Embryonic facial prominence (tissue), 1 donor: ENCODE measurements at regions not wholly inside any gene's neighbourhood (a gene's known extent, or its start where the extent isn't known, plus 50 kb on each side); places are given as distances from the start of the nearest gene placed in this dataset.

Experiments
- DNase-seq: peaks from one replicate; pipeline ENCODE4 v3.0.0-alpha.2; 2016; ENCODE audit errors: extremely low spot score

DNA sequence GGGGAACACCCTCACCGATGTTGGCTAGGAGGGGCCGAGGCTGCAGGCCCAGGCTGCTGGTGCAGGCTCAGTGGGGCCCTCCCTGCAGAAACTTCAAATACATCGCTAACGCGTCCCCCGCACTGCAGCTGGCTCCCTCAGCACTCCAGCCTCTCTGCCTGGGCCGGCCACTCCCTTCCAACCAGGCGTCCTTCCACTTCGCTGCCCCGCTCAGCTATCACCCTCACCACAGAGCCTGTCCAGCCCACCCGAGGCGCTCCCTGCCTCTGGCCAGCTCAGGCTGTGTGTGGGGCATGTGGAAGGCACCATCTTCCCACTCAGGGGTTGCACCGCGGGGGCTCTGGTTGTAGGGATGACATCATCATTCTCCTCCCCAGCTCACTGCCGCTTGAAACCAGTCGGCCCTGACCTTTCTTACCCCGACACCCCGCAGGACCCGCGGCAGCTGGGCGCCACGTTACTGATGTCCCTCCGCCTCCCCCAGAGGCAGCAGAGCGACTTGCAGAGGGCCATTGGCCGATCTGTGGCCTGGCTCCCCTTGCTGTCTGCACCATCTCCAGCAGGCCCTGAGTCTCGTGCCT is 199.9 kb upstream of the RTL1 start:
- no peak for DNase-seq

DNA sequence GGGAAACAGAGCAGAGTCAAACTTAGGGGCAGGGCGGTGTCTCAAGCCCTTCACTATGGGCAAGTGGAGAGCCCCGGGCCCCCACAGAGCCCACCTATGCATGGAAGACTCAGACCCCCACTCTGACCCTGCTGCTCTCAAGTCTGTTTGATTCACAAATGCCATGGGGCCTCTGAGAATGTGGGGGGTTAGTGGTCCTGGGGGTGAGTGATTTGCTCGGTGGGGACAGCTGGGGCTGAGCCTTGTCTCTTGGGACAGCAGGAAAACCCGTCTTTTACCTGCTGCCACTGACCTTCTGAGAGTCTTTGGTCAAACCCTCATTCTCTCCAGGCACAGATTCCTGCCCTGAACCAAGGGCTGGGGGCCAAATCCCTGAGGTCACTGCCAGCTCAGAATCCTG is 201.0 kb upstream of the RTL1 start:
- DNase-seq: no peak

DNA sequence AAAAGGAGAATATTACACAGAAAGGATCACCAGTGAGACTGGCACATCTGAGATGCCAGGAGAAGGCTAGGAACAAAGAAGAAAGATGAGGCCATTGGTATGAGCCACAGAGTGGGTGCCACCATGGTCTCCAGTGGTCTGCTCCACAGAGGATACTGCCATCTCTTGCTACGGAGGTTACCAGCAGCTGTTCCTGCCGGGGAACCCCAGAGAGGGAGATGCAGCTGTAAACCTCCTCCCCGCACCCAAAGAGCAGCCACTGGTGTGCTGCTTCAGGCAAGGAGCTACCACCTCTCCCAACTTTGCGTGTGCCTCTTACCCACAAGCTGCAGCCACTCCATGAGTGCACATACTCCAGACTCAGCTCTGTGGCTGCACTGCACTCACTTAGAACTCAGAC is 201.5 kb upstream of the RTL1 start:
- no peak for DNase-seq

DNA sequence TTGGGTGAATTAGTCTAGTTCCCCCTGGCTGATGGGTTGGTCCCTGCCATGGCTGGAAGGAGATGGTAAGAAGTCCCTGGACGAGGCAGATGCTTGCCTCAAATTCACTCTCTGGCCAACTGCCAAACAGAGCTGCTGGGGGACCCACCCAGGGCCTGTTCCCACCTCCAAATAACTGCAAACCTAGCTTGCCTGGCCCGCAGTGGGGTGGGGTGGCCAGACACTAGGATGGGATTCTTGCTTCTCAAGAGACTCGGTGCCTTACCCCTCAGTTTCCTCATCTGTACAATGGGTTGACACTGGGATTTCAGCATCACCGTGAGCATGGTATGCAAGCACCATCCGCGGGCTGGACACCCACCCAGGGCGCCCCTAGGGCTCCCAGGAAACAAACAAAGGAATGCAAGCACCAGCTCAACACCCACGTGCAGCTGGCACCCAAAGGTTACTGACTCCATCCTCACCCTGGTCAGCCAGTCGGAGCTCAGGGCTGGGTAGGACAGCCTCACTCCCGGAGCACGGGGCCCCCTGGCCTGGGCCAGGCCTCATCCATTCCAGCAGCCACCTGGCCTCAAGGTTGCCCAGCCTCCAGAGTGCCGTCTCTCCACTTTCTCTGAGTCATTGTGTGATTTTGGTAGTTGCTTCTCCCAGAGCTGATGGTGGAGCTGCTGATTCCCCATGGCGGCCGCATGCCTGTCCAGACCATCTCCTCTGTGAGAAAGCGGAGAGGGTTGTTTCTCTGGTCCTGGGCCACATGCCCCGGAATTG is 205.2 kb upstream of the RTL1 start:
- DNase-seq: no peak

DNA sequence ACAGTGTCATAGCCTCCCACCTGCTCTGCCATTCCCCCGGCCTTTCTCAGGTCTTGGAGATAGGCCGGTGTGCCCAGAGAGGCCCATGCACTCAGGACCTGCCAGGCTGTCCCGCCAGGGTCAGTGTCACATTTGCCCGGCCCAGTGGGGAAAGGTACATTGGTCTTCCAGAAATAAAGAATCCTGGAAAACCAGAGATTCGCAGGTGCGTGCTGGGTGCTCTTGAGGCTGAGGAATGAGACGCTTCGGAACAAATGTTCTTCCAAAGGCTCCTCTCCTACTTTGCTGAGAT is 205.8 kb upstream of the RTL1 start:
- DNase-seq: no peak

DNA sequence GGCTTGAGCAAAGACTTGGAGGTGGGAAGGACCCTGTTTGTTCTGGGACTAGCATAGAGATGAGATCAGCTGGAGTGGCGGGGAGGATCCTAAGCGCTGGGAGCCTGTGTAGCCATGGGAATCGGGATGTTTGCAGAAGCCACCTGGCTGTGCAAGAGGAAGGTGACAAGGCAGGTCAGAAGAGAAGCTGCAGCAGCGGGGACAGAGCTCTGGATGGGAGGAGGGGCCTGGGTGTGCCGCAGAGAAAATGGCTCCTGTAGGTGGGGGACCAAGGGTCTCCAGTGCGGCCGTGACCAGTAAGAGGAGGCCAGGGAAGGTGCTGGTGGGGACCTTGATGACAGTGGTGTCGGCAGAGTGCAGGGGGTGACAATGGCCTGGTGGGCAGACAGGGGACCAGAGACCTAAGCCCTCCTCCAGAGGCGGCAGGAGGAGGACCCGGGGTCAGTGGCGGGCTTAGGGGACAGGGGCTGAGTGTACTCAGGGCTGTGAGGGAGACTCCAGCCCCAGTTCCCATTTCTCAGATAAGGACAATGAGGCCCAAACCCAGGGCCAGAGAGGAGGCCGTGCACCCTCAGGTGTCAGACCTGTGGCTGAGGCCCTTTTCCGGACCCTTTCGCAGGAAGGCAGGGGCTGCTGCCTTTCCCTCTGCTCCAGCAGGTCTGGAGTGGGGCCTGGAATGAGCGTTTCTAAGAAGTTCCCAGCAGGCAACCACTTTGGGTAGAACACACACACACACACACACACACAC is 206.6 kb upstream of the RTL1 start:
- DNase-seq: no peak

DNA sequence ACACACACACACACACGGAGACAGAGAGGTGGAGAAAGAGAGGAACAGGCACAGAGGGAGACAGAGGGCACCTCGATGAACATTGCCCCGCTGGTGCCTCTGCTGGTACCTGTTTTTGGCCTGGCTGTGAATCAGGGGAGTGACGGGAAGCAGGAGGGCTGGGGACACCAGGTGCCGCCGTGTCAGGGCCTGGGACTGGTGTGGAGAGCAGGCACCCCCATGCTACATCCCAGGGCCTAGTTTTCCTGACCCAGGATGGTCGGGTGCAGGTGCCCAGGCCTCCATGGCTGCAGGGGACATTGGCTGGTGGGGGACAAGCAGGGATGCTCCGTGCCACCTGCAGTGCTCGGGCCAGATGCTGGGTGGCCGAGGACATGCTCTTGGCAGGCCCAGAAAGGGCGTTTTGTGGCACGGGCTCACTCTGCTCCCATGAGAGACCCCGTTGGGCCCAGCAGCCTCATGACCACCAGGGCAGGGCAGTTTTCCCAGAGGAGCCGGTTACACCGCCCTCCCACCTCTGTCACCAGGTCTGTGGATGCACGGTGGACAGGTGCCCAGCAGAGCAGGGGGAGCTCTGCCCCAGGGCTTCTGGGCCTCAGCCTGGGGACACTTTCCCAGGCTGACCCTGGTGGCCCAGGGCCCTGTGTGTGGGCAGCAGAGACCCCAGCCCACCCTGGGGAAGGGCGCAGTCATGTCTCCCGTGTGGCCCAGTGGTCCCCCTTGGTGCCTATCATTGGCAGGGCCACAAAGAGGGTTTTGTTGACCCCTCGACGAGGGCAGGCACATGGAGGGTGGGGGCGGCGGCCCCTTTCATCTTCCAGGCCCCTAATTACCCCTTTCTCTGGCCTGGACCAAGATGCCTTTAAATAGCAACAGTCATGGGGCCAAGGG is 207.5 kb upstream of the RTL1 start:
- no peak for DNase-seq

DNA sequence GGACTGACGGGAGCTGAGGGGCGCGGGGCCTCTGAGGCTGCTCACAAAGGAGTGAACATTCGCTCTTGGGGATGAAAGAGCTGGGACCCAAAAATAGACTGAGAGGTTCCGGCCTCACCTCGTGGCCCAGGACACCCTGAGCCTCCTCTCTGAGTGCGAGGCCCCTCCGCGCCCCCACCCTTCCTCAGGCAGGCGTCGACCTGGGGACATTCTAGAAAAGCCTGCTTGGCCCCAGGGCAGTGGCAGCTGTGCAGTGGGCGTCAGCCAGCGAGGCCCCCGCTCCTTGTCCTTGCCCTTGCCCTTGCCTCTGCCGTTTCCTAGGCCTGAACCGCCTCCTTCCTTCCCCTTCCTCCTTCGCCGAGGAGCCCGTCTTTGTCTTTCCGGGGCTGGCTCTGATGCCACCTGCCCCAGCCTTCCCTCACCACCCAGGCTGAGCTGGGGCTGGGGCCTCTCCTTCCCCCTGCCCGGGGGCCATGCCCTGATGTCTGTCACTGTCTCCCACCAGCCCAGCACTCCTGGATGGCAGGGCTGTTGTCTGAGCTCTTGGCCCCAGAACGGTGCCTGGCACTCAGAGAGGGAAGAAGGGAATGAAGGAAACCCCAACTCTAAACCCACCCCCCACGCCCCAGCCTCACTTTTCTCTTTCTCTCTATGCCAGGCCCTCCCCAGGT is 208.2 kb upstream of the RTL1 start:
- DNase-seq: no peak

DNA sequence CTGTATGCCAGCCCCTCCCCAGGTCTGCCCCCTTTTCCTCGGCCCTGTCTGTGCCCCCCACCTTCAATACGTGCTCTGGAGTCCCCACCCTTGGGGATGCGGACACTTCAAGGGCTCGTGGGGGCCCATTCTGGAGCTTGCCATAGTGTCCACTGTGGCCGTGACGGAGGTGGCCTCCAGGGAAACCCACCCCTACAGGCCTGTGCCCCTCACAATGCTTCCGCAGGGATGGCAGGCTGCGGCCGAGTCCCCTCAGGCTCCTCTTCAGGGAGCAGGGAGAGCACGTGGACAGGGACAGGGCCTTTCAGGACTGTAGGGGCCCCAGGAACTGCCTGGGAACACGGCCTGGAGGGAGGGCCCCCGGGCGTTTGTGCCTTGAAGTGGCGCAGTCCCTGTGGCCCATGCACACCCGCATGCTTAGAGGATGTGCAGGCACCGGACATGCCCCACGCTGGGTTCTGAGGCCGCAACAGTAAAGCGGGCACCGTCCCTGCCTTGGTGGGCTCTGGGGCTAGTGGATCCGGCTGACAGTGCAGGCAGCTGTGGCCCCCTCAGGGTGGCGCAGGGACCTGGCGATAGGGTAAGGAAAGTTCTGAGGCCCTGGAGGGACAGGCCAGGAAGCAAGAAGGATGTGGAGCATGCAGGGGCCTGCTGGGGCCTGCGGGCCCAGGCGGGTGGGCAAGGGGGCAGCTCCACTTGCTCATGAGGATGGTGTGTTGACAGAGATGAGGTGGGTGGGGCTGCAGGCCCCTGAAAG is 209.0 kb upstream of the RTL1 start:
- DNase-seq: no peak

DNA sequence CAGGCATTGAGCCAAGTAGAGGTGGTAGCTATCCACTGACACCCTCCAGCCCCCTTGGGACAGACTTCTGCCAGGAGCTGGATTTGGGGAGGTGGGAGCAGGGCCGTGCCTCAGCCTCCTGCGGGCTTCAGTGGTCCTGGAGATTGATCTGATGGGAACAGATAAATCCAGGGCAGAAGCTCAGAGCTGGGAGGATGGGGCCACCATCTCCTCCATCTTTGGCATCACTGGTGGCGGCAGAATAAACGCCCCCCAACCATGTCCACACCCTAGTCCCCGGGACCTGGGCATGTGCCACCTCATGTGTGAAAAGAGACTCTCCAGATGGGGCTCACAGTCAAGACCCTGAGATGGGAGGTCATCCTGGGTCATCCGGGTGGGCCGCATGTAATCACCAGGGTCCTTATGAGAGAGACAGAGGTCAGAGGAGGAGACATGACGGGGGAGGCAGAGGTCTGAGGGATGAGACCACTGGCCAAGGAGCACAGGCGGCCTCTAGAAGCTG is 209.6 kb upstream of the RTL1 start:
- DNase-seq: no peak

DNA sequence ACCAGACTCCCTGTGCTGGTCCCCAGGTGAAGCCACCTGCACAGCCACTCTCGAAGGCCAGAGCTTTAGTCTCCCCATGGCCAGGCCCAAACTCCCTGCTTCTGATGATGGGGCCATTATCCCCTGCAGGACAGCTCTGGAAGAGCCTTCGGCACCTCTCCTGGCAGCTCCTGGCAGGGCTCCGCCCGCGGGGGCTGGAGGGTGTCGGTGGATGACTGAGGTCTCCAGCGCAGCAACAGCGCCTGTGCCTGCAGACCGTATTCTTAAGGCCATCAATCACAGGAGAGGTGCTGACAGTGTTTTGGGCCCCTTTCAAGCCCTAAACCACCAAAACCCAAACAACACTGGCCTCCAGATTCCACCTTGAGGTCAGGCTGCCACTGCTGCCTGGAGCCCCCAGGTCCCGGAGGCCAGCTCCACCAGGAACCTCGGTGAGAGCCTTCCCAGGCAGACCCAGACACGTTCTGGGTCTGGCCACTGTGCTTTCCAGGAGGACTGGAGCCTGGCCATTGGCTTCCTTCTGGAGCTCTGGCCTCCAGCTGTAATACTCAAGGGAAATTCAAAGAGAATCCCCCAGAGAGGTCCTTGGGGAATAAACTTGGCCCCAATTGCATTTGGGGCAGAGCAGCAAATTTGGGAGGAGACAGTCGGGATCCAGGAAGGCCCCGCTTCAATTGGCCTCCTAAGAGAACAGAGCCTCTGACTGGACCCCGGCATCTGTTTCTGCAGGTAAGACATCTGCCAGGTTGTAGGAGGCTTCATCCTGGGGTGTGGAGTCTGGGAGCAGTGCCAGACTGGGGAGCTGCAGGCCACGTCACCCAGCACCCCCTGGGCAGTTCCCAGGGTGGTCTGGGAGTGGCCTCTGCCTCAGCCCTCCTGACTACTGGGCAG is 210.6 kb upstream of the RTL1 start:
- no peak for DNase-seq

DNA sequence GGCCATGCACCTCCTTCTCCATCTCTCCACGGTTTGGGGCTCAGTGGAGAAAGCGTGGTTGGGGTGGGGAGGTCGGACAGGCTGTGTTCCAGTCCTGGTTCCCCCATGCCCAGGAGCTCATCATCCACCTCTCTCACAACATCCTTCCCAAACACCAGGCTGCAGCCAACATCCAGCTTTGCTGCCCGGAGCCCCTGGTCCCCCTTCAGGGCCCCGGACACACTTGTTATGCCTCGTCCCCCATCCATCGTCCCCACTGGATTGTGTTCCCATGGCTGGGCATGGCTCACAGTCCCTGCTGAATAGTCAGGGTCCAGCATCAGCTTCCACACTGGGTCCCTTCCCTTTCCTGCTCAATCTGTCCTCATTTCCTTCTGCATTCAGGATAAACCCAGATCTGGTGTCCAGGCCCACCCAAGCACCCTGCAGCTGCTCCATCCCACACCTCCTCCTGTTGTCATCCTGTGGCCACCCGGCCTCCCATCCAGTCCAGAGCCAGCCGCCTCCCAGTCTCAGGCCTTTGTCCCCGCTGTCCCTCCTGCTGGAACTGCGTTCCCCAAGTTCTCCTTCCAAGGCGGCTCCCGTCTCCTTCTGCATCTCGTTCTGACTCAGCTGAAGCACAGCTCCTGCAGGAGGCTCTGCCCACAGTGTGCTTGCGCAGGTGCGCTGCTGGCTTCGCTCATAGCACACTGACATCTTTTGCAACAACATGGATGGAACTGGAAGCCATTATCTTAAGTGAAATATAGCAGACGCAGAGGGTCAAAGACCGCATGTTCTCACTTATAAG is 211.4 kb upstream of the RTL1 start:
- no peak for DNase-seq

DNA sequence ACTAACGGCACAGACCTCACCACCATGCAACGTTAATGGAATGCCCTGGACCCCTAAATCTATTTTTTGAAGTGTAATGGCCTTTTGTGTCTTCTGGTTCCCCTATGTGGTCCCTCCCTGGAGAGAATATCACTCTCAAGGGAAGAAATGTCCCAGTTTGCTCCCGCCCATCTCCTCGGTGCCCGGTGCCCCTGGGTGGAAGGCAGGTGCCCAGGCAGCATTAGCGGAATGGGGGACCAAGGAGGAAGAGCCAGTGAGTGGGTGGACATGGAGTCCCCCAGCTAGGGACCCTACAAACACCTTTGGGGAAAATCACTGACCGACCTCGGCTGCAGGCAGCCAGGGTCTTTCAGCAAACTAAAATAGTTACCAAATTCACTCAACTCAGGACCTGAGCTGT is 212.1 kb upstream of the RTL1 start:
- DNase-seq: no peak

DNA sequence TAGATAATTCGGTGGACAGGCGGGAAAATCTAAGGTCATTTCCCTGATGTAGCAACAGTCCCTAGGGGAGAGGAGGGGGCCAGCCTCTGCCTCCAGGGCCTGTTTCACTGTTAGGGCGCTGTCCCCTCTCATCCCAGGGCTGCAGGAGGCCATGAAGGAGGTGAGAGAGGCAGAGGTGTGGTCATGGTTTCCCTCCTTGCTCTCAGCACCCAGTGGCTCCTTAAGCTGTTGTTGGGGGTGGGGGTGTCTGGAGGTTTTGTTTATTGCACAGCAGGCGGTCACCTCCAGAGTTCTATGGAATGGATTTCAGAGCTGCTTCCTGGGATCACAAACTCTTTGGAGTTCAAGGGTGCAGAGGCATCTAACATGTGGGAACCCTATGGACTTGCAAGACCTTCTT is 212.5 kb upstream of the RTL1 start:
- no peak for DNase-seq

DNA sequence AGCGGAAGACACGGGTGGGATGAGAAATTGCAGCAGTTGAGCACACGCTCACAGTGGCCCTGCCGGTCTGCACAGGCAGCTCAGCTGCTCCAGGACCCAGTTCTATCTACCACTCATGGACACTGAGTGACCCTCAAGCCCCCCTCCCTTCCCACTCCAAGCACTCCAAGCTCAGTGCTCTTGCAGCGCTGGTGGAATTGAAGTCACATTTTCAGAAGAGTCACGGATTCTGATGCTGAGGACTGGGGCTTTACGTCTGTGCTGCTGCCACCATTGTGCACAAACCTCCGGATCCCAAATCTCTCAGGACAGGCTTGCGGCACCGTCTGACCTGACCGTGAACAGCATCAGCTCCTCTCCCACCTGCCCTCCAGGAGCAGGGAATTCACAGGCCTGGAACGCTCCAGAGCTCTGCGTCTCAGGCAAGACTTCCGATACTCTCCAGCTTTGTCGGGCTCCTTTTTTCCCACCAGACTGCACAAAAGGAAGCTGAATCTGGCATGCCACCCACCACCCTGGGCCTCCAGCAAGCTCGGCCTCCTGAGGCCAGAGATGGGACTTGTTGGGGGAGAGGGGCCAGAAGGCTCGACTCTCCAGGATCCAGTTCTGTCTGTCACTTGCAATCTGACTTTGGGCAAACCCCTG is 213.1 kb upstream of the RTL1 start:
- no peak for DNase-seq

DNA sequence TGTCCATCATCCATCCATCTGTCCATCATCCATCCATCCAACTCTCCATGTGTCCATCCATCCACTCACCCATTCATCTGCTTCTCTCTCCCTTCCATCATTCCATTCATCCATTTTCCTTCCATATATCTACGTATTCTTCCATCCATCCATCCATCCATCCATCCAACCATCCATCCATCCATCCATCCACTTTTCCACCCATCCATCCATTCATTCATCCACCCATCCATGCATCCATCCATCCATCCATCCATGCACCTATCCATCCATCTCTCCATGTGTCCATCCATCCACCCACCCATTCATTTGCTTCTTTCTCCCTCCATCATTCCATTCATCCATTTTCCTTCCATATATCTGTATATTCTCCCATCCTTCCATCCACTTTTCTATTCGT is 214.0 kb upstream of the RTL1 start:
- DNase-seq: no peak

DNA sequence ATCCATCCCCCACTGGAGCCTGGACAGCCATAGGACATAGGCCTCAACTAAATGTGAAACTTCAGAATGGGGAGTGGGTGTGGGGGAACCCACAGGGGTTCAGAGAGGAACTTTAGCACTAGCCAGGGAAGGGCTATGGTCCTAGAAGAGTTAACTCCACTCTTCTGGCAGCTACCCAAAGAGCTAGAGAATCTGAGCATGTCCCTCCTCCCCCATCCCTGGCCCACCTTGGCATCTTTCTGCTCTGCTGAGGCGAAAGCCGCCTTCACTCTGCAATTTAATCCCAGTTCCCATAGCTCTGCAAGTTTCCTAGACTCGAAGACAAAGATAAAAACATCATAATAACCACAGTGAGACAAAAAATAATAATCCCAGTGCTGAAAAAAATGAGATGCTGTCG is 214.7 kb upstream of the RTL1 start:
- DNase-seq: no peak
